ENCODE measurements at regions not wholly inside any gene's neighbourhood (a gene's known extent, or its start where the extent isn't known, plus 50 kb on each side); places are given as distances from the start of the nearest gene placed in this dataset.
"Not testable (repeated sequence)": the region's sequence is repeated elsewhere in the genome, so short reads cannot be mapped to it uniquely, and the experiment has no call there.

DNA sequence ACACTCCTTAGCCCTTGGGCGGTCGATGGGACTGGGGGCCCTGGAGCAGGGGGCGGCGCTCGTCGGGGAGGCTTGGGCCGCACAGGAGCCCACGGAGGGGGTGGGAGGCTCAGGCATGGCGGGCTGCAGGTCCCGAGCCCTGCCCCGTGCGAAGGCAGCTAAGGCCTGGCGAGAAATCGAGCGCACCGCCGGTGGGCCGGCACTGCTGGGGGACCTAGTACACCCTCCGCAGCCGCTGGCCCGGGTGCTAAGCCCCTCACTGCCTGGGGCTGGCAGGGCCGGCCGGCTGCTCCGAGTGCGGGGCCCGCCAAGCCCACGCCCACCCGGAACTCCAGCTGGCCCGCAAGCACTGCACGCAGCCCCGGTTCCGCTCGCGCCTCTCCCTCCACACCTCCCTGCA, 68.0 kb upstream of the DDR1 start:
- not testable (repeated sequence) for TF ChIP-seq ZNF8 (CRISPR knock-in tag; IDR thresholded peaks at IDR 0.05); PATZ1 (CRISPR knock-in tag; IDR thresholded peaks at IDR 0.05; ENCODE audit: borderline replicate concordance); TSHZ2 (CRISPR knock-in tag; IDR thresholded peaks at IDR 0.05); SNAI2 (CRISPR knock-in tag; IDR thresholded peaks at IDR 0.05); ZFP3 (CRISPR knock-in tag; IDR thresholded peaks at IDR 0.05); RARB (CRISPR knock-in tag; IDR thresholded peaks at IDR 0.05); ZFP30 (CRISPR knock-in tag; IDR thresholded peaks at IDR 0.05); TOX (CRISPR knock-in tag; IDR thresholded peaks at IDR 0.05; ENCODE audit: borderline replicate concordance); POU6F1 (CRISPR knock-in tag; IDR thresholded peaks at IDR 0.05; ENCODE audit: borderline replicate concordance, low read depth); ARNTL (CRISPR knock-in tag; IDR thresholded peaks at IDR 0.05; ENCODE audit: borderline replicate concordance, low read depth); ZNF565 (CRISPR knock-in tag; conservative IDR thresholded peaks at IDR 0.05; ENCODE audit: low read depth); CREB5 (CRISPR knock-in tag; IDR thresholded peaks at IDR 0.05; ENCODE audit: low read depth); ESRRG (CRISPR knock-in tag; IDR thresholded peaks at IDR 0.05); ISL1 (CRISPR knock-in tag; IDR thresholded peaks at IDR 0.05)

All from SK-N-SH treated with all-trans-retinoic acid at 6 μM for 48 hours (cell line).